Endothelial cell of umbilical vein (primary cell): ENCODE measurements at regions not wholly inside any gene's neighbourhood (a gene's known extent, or its start where the extent isn't known, plus 50 kb on each side); places are given as distances from the start of the nearest gene placed in this dataset.

Experiments
- CTCF ChIP-seq, 2 donors: IDR thresholded peaks; 1 replicate in 1 of 2; 2 replicates in 1 of 2; pipeline ENCODE4 v1.5.1; 2011; ENCODE audit warnings: low read length in 2 of 2, mild to moderate bottlenecking in 2 of 2, moderate library complexity in 2 of 2, control low read depth in 1 of 2, inconsistent platforms in 1 of 2, low read depth in 1 of 2; ENCODE audit not compliant: insufficient read depth in 1 of 2; ENCODE audit errors: extremely low read depth in 1 of 2
- EZH2 ChIP-seq: IDR thresholded peaks from 2 replicates; pipeline ENCODE4 v1.6.1; 2012; ENCODE audit warnings: borderline replicate concordance, low read depth, mild to moderate bottlenecking, moderate library complexity, low read length, inconsistent platforms; ENCODE audit not compliant: severe bottlenecking
- FOS ChIP-seq: IDR thresholded peaks from 2 replicates; pipeline ENCODE4 v1.6.1; 2011; ENCODE audit warnings: mild to moderate bottlenecking, low read length, moderate library complexity, borderline replicate concordance; ENCODE audit not compliant: insufficient read depth
- JUN ChIP-seq: IDR thresholded peaks from 2 replicates; pipeline ENCODE4 v1.6.1; 2011; ENCODE audit warnings: borderline replicate concordance, low read depth; ENCODE audit not compliant: insufficient read length, insufficient read depth
- POLR2A ChIP-seq: IDR thresholded peaks from 2 replicates; pipeline ENCODE4 v1.6.1; 2012; ENCODE audit warnings: low read depth, mild to moderate bottlenecking, control low read depth, low read length
- POLR2AphosphoS5 ChIP-seq: IDR thresholded peaks from 2 replicates; pipeline ENCODE4 v1.6.1; 2012; ENCODE audit warnings: low read depth, mild to moderate bottlenecking, control low read depth, low read length, moderate library complexity; ENCODE audit not compliant: insufficient read depth

GRCh38 chr9:3708751-3709150 lies 182.9 kb upstream of the RFX3 start:
- no peak for TF ChIP-seq CTCF (IDR thresholded peaks at IDR 0.05; ENCODE audit: extremely low read depth in 1 of 2, insufficient read depth in 1 of 2, low read depth in 1 of 2, low read length in 2 of 2)
- TF ChIP-seq POLR2AphosphoS5: no peak
- no peak for TF ChIP-seq POLR2A
- TF ChIP-seq JUN: no peak
- no peak for TF ChIP-seq EZH2
- TF ChIP-seq FOS: no peak
